ENCODE measurements at regions not wholly inside any gene's neighbourhood (a gene's known extent, or its start where the extent isn't known, plus 50 kb on each side); places are given as distances from the start of the nearest gene placed in this dataset.

DNA sequence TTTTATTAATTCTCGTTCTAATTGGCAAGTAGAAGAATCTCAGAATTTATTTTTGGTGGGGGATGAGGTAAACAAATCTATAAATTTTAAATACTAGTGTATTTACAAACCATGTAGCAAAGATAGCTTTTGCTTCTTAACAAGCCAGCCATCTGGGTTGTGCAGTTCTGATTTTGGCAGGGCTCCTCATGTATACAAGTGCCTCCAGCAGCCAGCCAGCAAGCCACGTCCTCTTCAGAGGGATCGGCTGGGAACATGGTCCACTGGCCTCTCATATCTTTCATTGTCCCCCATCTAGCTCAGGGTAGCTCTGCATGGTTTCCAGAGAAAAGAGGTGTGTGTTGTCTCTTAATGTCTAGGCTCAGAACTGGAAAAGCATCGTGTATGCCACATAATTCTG lies 659.1 kb downstream of the MRPL39 start:
- H3K4me3 ChIP-seq = no peak overlapping the region
- DNase-seq (no peak), ATAC-seq (ENCODE audit: low FRiP score in 2 of 2) (no peak)
- H3K4me1 ChIP-seq = no peaks in the 10 kb centered on the region
- no peaks in the 10 kb centered on the region for H3K9me3 ChIP-seq
- H3K36me3 ChIP-seq = no peaks in the 10 kb centered on the region
- no peak overlapping the region for H3K27ac ChIP-seq
- no peaks in the 10 kb centered on the region for H3K27me3 ChIP-seq
- 50 to 69% methylated on average over 4 of the region's 4 CpGs for WGBS, 2 donors
- TF ChIP-seq POLR2AphosphoS5 (IDR thresholded peaks at IDR 0.05) (no peak), EP300 (IDR thresholded peaks at IDR 0.05) (no peak), POLR2A (IDR thresholded peaks at IDR 0.05) (no peak)
- TF ChIP-seq, protein P1, sequence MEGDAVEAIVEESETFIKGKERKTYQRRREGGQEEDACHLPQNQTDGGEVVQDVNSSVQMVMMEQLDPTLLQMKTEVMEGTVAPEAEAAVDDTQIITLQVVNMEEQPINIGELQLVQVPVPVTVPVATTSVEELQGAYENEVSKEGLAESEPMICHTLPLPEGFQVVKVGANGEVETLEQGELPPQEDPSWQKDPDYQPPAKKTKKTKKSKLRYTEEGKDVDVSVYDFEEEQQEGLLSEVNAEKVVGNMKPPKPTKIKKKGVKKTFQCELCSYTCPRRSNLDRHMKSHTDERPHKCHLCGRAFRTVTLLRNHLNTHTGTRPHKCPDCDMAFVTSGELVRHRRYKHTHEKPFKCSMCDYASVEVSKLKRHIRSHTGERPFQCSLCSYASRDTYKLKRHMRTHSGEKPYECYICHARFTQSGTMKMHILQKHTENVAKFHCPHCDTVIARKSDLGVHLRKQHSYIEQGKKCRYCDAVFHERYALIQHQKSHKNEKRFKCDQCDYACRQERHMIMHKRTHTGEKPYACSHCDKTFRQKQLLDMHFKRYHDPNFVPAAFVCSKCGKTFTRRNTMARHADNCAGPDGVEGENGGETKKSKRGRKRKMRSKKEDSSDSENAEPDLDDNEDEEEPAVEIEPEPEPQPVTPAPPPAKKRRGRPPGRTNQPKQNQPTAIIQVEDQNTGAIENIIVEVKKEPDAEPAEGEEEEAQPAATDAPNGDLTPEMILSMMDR (IDR thresholded peaks at IDR 0.05) = no peak

DNA sequence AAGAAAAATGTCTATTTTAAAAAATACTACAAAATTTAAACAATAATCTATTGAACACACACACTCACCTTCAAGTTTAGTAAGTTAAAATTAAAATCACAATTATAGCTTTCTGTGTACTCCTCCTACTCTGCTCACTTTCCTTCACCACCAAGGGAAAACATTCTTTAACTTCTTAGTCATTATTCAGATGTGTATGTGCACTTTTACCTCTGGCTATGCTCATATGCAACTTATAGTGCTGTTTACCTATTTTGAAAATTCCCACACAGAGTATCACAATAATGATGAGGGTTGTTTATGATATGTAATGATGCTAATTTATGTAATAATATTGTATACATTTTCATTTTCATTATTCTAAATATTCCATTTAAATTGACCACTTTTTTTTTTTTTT lies 661.4 kb downstream of the MRPL39 start:
- Histone ChIP-seq H3K36me3 (no peaks in the 10 kb centered on the region), H3K4me1 (no peaks in the 10 kb centered on the region), H3K27ac (no peak overlapping the region), H3K27me3 (no peaks in the 10 kb centered on the region), H3K4me3 (no peak overlapping the region), H3K9me3 (no peaks in the 10 kb centered on the region)
- ATAC-seq (ENCODE audit: low FRiP score in 2 of 2) = no peak
- TF ChIP-seq, protein P1 (IDR thresholded peaks at IDR 0.05) = no peak
- TF ChIP-seq EP300 (IDR thresholded peaks at IDR 0.05) = no peak
- no peak for TF ChIP-seq POLR2AphosphoS5 (IDR thresholded peaks at IDR 0.05)
- TF ChIP-seq POLR2A (IDR thresholded peaks at IDR 0.05) = no peak
- DNase-seq = no peak

DNA sequence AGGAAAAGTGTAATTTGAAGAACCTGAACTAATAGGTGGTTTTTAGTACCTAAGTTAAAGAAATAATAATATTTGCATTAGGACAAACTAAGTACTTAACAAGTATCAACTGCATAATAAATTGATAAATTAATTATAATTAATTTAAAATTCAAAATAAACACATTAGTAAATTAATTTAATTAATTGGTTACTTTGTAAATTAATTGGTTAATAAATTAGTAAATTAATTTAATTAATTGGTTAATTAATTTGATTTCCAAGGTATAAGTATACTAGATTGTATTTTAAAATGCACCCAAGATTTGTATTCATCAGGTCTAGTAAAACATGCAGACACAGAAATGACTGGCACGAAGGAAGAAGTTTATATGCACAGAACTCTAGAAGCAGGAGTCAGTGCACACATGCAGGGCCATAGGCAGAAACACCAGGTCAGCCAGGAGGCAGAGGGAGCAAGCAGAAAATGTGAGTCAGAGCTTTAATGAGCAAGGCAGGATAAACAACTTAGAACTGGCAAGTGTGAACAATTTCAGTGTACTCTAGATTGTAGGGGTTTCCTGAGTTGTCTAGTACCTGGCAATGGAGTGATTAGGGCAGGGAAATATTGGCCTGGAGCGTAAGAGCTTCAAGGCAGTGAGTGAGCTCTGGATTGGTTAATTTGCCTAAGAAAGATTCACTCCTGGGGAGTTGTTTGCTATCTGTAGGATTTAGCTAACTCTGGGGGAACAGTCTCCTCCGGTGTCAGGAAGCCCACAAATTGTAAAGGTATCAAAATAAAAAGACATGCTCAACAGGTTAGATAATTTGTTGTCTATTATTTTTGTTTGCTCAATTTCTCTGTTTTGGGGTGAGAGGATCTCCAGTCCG lies 665.7 kb downstream of the MRPL39 start:
- TF ChIP-seq, protein P1 (IDR thresholded peaks at IDR 0.05) = no peak
- TF ChIP-seq POLR2A (IDR thresholded peaks at IDR 0.05) (no peak), POLR2AphosphoS5 (IDR thresholded peaks at IDR 0.05) (no peak), EP300 (IDR thresholded peaks at IDR 0.05) (no peak)
- Histone ChIP-seq H3K27ac (no peak overlapping the region), H3K36me3 (no peaks in the 10 kb centered on the region), H3K9me3 (no peaks in the 10 kb centered on the region), H3K4me3 (no peak overlapping the region), H3K27me3 (no peaks in the 10 kb centered on the region), H3K4me1 (no peaks in the 10 kb centered on the region)
- no peak for DNase-seq
- no peak for ATAC-seq (ENCODE audit: low FRiP score in 2 of 2)
- WGBS, 2 donors = 56 to 61% methylated on average over 4 of the region's 4 CpGs

DNA sequence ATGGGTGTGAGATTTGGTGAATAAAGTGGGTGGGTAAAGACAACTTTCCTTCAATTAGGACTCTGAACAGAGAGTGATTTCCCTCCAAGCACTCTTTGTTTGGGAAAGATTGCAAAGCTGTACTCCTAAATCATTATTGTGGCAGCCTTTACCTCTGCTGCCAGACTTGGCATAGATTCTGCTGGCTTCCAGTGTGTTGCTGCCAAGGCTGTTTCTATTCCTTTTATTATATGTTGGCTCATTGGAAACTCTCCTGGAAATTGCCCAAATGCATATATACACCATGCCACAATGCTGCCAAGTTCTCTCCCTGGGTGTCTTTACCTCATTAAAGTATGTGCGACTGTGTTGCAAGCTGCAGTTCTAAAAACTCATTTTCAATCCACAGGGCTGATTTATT lies 668.0 kb downstream of the MRPL39 start:
- H3K4me1 ChIP-seq = no peaks in the 10 kb centered on the region
- WGBS, 2 donors = 72 to 83% methylated on average over 1 of the region's 1 CpG
- DNase-seq (no peak), ATAC-seq (ENCODE audit: low FRiP score in 2 of 2) (no peak)
- no peaks in the 10 kb centered on the region for H3K27me3 ChIP-seq
- no peak for TF ChIP-seq POLR2A (IDR thresholded peaks at IDR 0.05)
- TF ChIP-seq, protein P1 (IDR thresholded peaks at IDR 0.05) = no peak
- TF ChIP-seq EP300 (IDR thresholded peaks at IDR 0.05) = no peak
- no peak for TF ChIP-seq POLR2AphosphoS5 (IDR thresholded peaks at IDR 0.05)
- H3K4me3 ChIP-seq = no peak overlapping the region
- no peak overlapping the region for H3K27ac ChIP-seq
- no peaks in the 10 kb centered on the region for H3K9me3 ChIP-seq
- H3K36me3 ChIP-seq = no peaks in the 10 kb centered on the region

DNA sequence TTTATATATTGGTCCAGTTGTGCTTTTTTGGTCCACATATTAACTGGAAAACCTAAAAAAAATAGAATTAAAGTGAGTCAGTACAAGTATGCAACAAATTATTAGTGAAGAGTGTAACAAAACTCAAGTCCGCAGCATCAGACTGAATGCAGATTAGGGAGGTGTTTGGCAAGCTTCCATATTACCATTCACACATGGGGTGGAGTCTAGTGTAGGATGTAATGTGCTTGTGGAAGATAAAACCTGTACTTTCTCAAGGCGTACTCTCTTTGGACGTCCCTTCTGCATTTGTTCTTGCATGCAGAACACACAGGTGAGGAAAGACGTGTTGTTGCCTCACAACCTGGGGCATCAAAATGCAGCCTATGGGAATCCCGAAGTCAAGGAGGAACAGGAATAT lies 668.7 kb downstream of the MRPL39 start:
- DNase-seq (no peak), ATAC-seq (ENCODE audit: low FRiP score in 2 of 2) (no peak)
- TF ChIP-seq, protein P1 (IDR thresholded peaks at IDR 0.05) = no peak
- H3K36me3 ChIP-seq = no peaks in the 10 kb centered on the region
- no peak overlapping the region for H3K27ac ChIP-seq
- 65 to 77% methylated on average over 5 of the region's 5 CpGs for WGBS, 2 donors
- no peaks in the 10 kb centered on the region for H3K9me3 ChIP-seq
- H3K4me3 ChIP-seq = no peak overlapping the region
- H3K27me3 ChIP-seq = no peaks in the 10 kb centered on the region
- no peaks in the 10 kb centered on the region for H3K4me1 ChIP-seq
